Calu3 (cell line): ENCODE measurements at regions not wholly inside any gene's neighbourhood (a gene's known extent, or its start where the extent isn't known, plus 50 kb on each side); places are given as distances from the start of the nearest gene placed in this dataset.

Experiments used
- BruUV-seq: library from RNA; stranded (reverse); fragments of 400-500 nt; replicated peaks from 2 replicates; lab custom pipeline; 2021; lab: Mats Ljungman, UMichigan
- CTCF ChIA-PET: fragments of 300-600 bp; sonication (Branson Sonifier 250); formaldehyde crosslinking; loops from one replicate; lab custom pipeline; 2022; ENCODE audit warnings: antibody characterized with exemption; lab: Charles Lee
- DNase-seq: peaks from one replicate; pipeline ENCODE4 v3.0.0; 2022
- H3K27ac Mint-ChIP-seq: one replicate; pipeline ENCODE4 v1.8.0; 2022; ENCODE audit warnings: mixed read lengths; ENCODE audit not compliant: unreplicated experiment
- H3K27me3 Mint-ChIP-seq: one replicate; pipeline ENCODE4 v1.8.0; 2022; ENCODE audit warnings: mixed read lengths; ENCODE audit not compliant: unreplicated experiment
- H3K36me3 Mint-ChIP-seq: one replicate; pipeline ENCODE4 v1.8.0; 2022; ENCODE audit warnings: mild to moderate bottlenecking, moderate library complexity, mixed read lengths; ENCODE audit not compliant: insufficient read depth, unreplicated experiment
- H3K4me1 Mint-ChIP-seq: one replicate; pipeline ENCODE4 v1.8.0; 2022; ENCODE audit warnings: mild to moderate bottlenecking, low read depth, mixed read lengths; ENCODE audit not compliant: unreplicated experiment
- H3K4me3 Mint-ChIP-seq: one replicate; pipeline ENCODE4 v1.8.0; 2022; ENCODE audit warnings: mild to moderate bottlenecking, low read depth, moderate library complexity, mixed read lengths; ENCODE audit not compliant: unreplicated experiment
- H3K9me3 Mint-ChIP-seq: one replicate; pipeline ENCODE4 v1.8.0; 2022; ENCODE audit warnings: low read depth, mixed read lengths; ENCODE audit not compliant: unreplicated experiment
- intact Hi-C: fragments of 100-400 bp; cut with micrococcal nuclease; formaldehyde crosslinking; loops from one replicate; pipeline ENCODE4 v1.10.0; 2022; ENCODE audit not compliant: unreplicated experiment
- TF ChIP-seq, protein P1 (sequence below): fragments of 200-600 bp; IDR thresholded peaks from one replicate; pipeline ENCODE4 v1.8.0; 2022; ENCODE audit warnings: antibody characterized with exemption; ENCODE audit not compliant: unreplicated experiment

DNA sequence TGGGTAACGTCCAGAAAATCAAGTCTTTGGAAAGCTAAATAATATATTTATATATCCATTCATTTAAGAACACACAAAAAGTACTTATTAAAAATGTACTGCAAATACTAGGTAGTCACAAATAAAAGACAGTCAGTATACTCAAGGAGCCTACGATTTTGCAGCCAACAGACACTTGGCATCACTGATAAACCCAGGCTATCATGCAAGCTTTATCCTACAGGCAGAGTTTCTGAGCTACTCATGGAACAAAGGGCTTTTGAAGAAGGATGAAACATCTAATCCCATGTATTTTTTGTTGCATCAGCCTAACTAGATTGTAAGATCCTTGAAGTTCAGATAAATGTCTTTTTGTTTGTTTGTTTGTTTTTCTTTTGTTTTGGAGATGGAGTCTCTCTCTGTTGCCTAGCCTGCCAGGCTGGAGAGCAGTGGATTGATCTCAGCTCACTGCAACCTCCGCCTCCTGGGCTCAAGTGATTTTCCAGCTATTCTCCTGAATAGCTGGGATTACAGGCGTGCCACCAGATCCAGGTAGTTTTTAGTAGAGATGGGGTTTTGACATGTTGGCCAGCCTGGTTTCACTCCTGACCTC, 319.4 kb upstream of the MDFIC2 start:
- intact Hi-C loops, result no loop called here
- BruUV-seq, result no TSS peak
- CTCF ChIA-PET, result no interaction called here
- Mint-ChIP-seq H3K4me3 (no peak overlapping the region), H3K4me1 (no peaks in the 10 kb centered on the region), H3K27me3 (peaks cover 13% of the 10 kb centered on the region), H3K36me3 (no peaks in the 10 kb centered on the region), H3K9me3 (no peaks in the 10 kb centered on the region), H3K27ac (no peak overlapping the region)
- TF ChIP-seq, protein P1, sequence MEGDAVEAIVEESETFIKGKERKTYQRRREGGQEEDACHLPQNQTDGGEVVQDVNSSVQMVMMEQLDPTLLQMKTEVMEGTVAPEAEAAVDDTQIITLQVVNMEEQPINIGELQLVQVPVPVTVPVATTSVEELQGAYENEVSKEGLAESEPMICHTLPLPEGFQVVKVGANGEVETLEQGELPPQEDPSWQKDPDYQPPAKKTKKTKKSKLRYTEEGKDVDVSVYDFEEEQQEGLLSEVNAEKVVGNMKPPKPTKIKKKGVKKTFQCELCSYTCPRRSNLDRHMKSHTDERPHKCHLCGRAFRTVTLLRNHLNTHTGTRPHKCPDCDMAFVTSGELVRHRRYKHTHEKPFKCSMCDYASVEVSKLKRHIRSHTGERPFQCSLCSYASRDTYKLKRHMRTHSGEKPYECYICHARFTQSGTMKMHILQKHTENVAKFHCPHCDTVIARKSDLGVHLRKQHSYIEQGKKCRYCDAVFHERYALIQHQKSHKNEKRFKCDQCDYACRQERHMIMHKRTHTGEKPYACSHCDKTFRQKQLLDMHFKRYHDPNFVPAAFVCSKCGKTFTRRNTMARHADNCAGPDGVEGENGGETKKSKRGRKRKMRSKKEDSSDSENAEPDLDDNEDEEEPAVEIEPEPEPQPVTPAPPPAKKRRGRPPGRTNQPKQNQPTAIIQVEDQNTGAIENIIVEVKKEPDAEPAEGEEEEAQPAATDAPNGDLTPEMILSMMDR, result no peak
- no peak for DNase-seq

DNA sequence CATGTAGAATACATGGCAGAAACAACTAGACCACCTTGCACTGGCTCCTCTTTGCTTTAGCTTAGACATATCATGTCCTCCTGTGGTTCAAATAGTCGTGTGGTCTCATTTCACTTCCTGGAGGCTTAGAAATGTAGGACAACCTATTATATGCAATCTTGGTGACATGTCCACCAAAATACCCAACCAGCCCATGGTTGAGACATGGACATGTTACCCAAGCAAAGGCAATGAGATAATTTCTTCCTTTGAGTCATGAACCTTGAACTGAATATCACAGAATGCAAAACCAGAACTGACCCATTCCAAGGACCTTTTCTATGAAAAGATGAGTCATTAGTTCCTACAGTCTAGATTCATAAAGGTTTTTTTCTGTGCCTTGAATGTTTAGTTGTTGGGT, 309.0 kb upstream of the MDFIC2 start:
- TF ChIP-seq, protein P1, result no peak
- intact Hi-C loops, result no loop called here
- Mint-ChIP-seq H3K4me1 (no peaks in the 10 kb centered on the region), H3K36me3 (no peaks in the 10 kb centered on the region), H3K27me3 (peaks cover 30% of the 10 kb centered on the region), H3K27ac (no peak overlapping the region), H3K9me3 (peaks cover 3% of the 10 kb centered on the region), H3K4me3 (no peak overlapping the region)
- DNase-seq, result no peak
- BruUV-seq, result no TSS peak
- CTCF ChIA-PET, result no interaction called here

DNA sequence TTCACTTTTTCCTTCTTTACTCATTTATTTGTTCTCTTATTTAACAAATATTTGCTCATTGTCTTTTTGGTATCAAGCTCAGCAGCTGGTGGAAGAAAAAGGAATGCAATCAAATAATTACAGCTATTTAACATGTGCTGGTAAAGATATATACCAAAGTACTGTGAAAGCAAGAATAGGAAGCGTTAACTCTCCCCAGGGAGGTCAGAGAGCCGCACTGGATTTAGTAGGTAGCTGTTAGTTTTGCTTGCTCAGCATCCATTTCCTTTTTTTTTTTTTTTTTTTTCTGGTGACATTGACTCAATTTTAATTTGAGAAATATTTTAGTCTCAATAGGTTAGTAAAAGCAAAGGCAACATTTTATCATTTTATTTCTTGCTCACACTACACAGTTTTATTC, 308.5 kb upstream of the MDFIC2 start:
- H3K27me3 Mint-ChIP-seq, result peaks cover 29% of the 10 kb centered on the region
- peaks cover 3% of the 10 kb centered on the region for H3K9me3 Mint-ChIP-seq
- no peak overlapping the region for H3K27ac Mint-ChIP-seq
- H3K4me1 Mint-ChIP-seq, result no peaks in the 10 kb centered on the region
- intact Hi-C loops, result no loop called here
- no peaks in the 10 kb centered on the region for H3K36me3 Mint-ChIP-seq
- no peak for DNase-seq
- BruUV-seq, result no TSS peak
- TF ChIP-seq, protein P1, result no peak
- CTCF ChIA-PET, result interaction anchor here (0.6 kb wide), 1 partner anchor 312 kb away, joined by 3 read pairs; no protein-coding TSS in a partner anchor
- no peak overlapping the region for H3K4me3 Mint-ChIP-seq

- no peak overlapping the region for H3K27ac Mint-ChIP-seq
- no peaks in the 10 kb centered on the region for H3K36me3 Mint-ChIP-seq
- TF ChIP-seq, protein P1, result no peak
- no peak overlapping the region for H3K4me3 Mint-ChIP-seq
- H3K27me3 Mint-ChIP-seq, result peaks cover 23% of the 10 kb centered on the region
- DNase-seq, result no peak
- BruUV-seq, result no TSS peak
- H3K9me3 Mint-ChIP-seq, result peaks cover 3% of the 10 kb centered on the region
- CTCF ChIA-PET, result interaction anchor here (0.6 kb wide), 1 partner anchor 313 kb away, joined by 3 read pairs; no protein-coding TSS in a partner anchor
- intact Hi-C loops, result no loop called here
- no peaks in the 10 kb centered on the region for H3K4me1 Mint-ChIP-seq
Observed at GRCh38 chr3:70620367-70620766, 307.9 kb upstream of the MDFIC2 start.
